AG08395 (cell line): ENCODE measurements at regions not wholly inside any gene's neighbourhood (a gene's known extent, or its start where the extent isn't known, plus 50 kb on each side); places are given as distances from the start of the nearest gene placed in this dataset.
A peak's percentile ranks its signal among the peaks of the same experiment; 100 is the strongest.
"Not testable (repeated sequence)": the region's sequence is repeated elsewhere in the genome, so short reads cannot be mapped to it uniquely, and the experiment has no call there.

ENCODE experiments used
- DNase-seq: peaks from one replicate; pipeline ENCODE4 v3.0.0; 2012; ENCODE audit warnings: mixed read lengths, low spot score

- DNase-seq = peak; percentile 25
Observed at GRCh38 chr18:42545825-42546224, 569.7 kb downstream of the RIT2 start.

GRCh38 chr18:42548493-42548892, 567.0 kb downstream of the RIT2 start:
- no peak for DNase-seq

GRCh38 chr18:42549596-42549995, 565.9 kb downstream of the RIT2 start:
- no peak for DNase-seq

GRCh38 chr18:42552559-42552958, 562.9 kb downstream of the RIT2 start:
- DNase-seq = not testable (repeated sequence)

- DNase-seq = peak; percentile 2
Observed at GRCh38 chr18:42559069-42559690, 556.3 kb downstream of the RIT2 start.

GRCh38 chr18:42561521-42561920, 554.0 kb downstream of the RIT2 start:
- no peak for DNase-seq

GRCh38 chr18:42563995-42564394, 551.5 kb downstream of the RIT2 start:
- DNase-seq = no peak

GRCh38 chr18:42564761-42565160, 550.7 kb downstream of the RIT2 start:
- no peak for DNase-seq

- no peak for DNase-seq
Observed at GRCh38 chr18:42568773-42569172, 546.7 kb downstream of the RIT2 start.

GRCh38 chr18:42574871-42575270, 540.6 kb downstream of the RIT2 start:
- no peak for DNase-seq

GRCh38 chr18:42576124-42576523, 539.4 kb downstream of the RIT2 start:
- no peak for DNase-seq

GRCh38 chr18:42578792-42579191, 536.7 kb downstream of the RIT2 start:
- no peak for DNase-seq

- DNase-seq = no peak
Observed at GRCh38 chr18:42582266-42582665, 533.2 kb downstream of the RIT2 start.

GRCh38 chr18:42583283-42583731, 532.2 kb downstream of the RIT2 start:
- DNase-seq = no peak

- DNase-seq = no peak
Observed at GRCh38 chr18:42586601-42587000, 528.9 kb downstream of the RIT2 start.

GRCh38 chr18:42588786-42589185, 526.7 kb downstream of the RIT2 start:
- no peak for DNase-seq

GRCh38 chr18:42604820-42605219, 510.7 kb downstream of the RIT2 start:
- no peak for DNase-seq

- DNase-seq = no peak
Observed at GRCh38 chr18:42606886-42607495, 508.5 kb downstream of the RIT2 start.

- no peak for DNase-seq
Observed at GRCh38 chr18:42611134-42611533, 504.4 kb downstream of the RIT2 start.

- DNase-seq = no peak
Observed at GRCh38 chr18:42614619-42615293, 500.7 kb downstream of the RIT2 start.

GRCh38 chr18:42617221-42617620, 498.3 kb downstream of the RIT2 start:
- no peak for DNase-seq

GRCh38 chr18:42619771-42620170, 495.7 kb downstream of the RIT2 start:
- no peak for DNase-seq

GRCh38 chr18:42620657-42621056, 494.8 kb downstream of the RIT2 start:
- no peak for DNase-seq
